Keratinocyte (primary cell): ENCODE measurements at regions not wholly inside any gene's neighbourhood (a gene's known extent, or its start where the extent isn't known, plus 50 kb on each side); places are given as distances from the start of the nearest gene placed in this dataset.

ENCODE experiments used
- DNase-seq: peaks from one replicate; pipeline ENCODE4 v3.0.0-alpha.2; 2011; ENCODE audit warnings: low read depth, missing footprints, low spot score
- FAIRE-seq: peaks from 2 replicates; lab custom pipeline; 2011; peaks lifted over from hg19 to GRCh38; lab: Jason Lieb, UNC
- H2AFZ ChIP-seq: 2 replicates; pipeline ENCODE4 v1.6.0; 2012; ENCODE audit warnings: low read length, control low read depth, inconsistent platforms; ENCODE audit not compliant: control insufficient read depth
- H3K27ac ChIP-seq: 2 replicates; pipeline ENCODE4 v1.5.1; 2011; ENCODE audit warnings: low read length; ENCODE audit not compliant: control insufficient read depth, insufficient read depth
- H3K27me3 ChIP-seq: 3 replicates; pipeline ENCODE4 v1.6.0; 2011; ENCODE audit warnings: low read length; ENCODE audit not compliant: control insufficient read depth, insufficient read depth; ENCODE audit errors: extremely low read depth
- H3K36me3 ChIP-seq, 2 experiments: 2 replicates in 1 of 2; 3 replicates in 1 of 2; pipeline ENCODE4 v1.5.1; 2011; ENCODE audit warnings: low read length in 2 of 2, mild to moderate bottlenecking in 1 of 2; ENCODE audit not compliant: control insufficient read depth in 2 of 2, insufficient read depth in 2 of 2; ENCODE audit errors: extremely low read depth in 1 of 2
- H3K4me1 ChIP-seq: 3 replicates; pipeline ENCODE4 v1.5.1; 2011; ENCODE audit warnings: low read length; ENCODE audit not compliant: control insufficient read depth, insufficient read depth; ENCODE audit errors: extremely low read depth
- H3K4me2 ChIP-seq: 3 replicates; pipeline ENCODE4 v1.6.0; 2011; ENCODE audit warnings: low read depth, low read length; ENCODE audit not compliant: control insufficient read depth, insufficient read depth; ENCODE audit errors: extremely low read depth
- H3K4me3 ChIP-seq, 3 experiments: fragments of 200-600 bp in 1 of 3; sonication (generic) in 1 of 3; 2 replicates in 2 of 3; 3 replicates in 1 of 3; pipeline ENCODE4 v1.5.1; 2011 to 2016; ENCODE audit warnings: low read length in 3 of 3, mild to moderate bottlenecking in 3 of 3, control low read depth in 2 of 3, inconsistent platforms in 1 of 3, low read depth in 1 of 3, mixed read lengths in 1 of 3, mixed run types in 1 of 3, moderate library complexity in 1 of 3; ENCODE audit not compliant: control insufficient read depth in 2 of 3, insufficient read depth in 2 of 3; ENCODE audit errors: extremely low read depth in 1 of 3
- H3K79me2 ChIP-seq: 2 replicates; pipeline ENCODE4 v1.6.0; 2012; ENCODE audit warnings: low read length; ENCODE audit not compliant: control insufficient read depth, insufficient read depth
- H3K9ac ChIP-seq: 3 replicates; pipeline ENCODE4 v1.6.0; 2011; ENCODE audit warnings: low read length; ENCODE audit not compliant: control insufficient read depth, insufficient read depth; ENCODE audit errors: extremely low read depth
- H3K9me1 ChIP-seq: 3 replicates; pipeline ENCODE4 v1.6.0; 2011; ENCODE audit warnings: low read length; ENCODE audit not compliant: control insufficient read depth, insufficient read depth; ENCODE audit errors: extremely low read depth
- H3K9me3 ChIP-seq: 2 replicates; pipeline ENCODE4 v1.5.1; 2012; ENCODE audit warnings: low read depth, low read length; ENCODE audit not compliant: control insufficient read depth
- H4K20me1 ChIP-seq: 3 replicates; pipeline ENCODE4 v1.6.0; 2011; ENCODE audit warnings: low read length; ENCODE audit not compliant: control insufficient read depth, insufficient read depth; ENCODE audit errors: extremely low read depth
- EZH2 ChIP-seq: IDR thresholded peaks from one replicate; pipeline ENCODE4 v1.6.1; 2012; ENCODE audit warnings: inconsistent platforms, mild to moderate bottlenecking, low read length, moderate library complexity
- dilution Hi-C: fragments of 300-500 bp; cut with MboI; formaldehyde crosslinking; loops from one replicate; pipeline ENCODE4 v1.7.0; 2020; ENCODE audit warnings: low sequenced_read_pairs; ENCODE audit not compliant: extremely low pct_ligation_motif_present
- TF ChIP-seq, protein P1 (sequence below), 3 experiments: IDR thresholded peaks in 1 of 3; conservative IDR thresholded peaks in 1 of 3; optimal IDR thresholded peaks in 1 of 3; 2 replicates in 2 of 3; 3 replicates in 1 of 3; pipeline versions ENCODE3 to v1.5.1; 2011; ENCODE audit warnings: low read length in 3 of 3, mild to moderate bottlenecking in 3 of 3, moderate library complexity in 2 of 3, control low read depth in 1 of 3, inconsistent platforms in 1 of 3; ENCODE audit not compliant: insufficient read depth in 2 of 3; ENCODE audit errors: extremely low read depth in 1 of 3

- no peaks in the 10 kb centered on the region for H3K9me1 ChIP-seq
- H3K4me1 ChIP-seq, result peaks cover 4% of the 10 kb centered on the region
- dilution Hi-C loops, result no loop called here
- H3K9ac ChIP-seq, result no peak overlapping the region
- no peaks in the 10 kb centered on the region for H3K36me3 ChIP-seq
- H3K27me3 ChIP-seq, result no peaks in the 10 kb centered on the region
- no peak overlapping the region for H3K4me3 ChIP-seq
- no peak overlapping the region for H3K27ac ChIP-seq
- H3K9me3 ChIP-seq, result no peaks in the 10 kb centered on the region
- no peaks in the 10 kb centered on the region for H4K20me1 ChIP-seq
- no peak overlapping the region for H2AFZ ChIP-seq
- TF ChIP-seq, protein P1, sequence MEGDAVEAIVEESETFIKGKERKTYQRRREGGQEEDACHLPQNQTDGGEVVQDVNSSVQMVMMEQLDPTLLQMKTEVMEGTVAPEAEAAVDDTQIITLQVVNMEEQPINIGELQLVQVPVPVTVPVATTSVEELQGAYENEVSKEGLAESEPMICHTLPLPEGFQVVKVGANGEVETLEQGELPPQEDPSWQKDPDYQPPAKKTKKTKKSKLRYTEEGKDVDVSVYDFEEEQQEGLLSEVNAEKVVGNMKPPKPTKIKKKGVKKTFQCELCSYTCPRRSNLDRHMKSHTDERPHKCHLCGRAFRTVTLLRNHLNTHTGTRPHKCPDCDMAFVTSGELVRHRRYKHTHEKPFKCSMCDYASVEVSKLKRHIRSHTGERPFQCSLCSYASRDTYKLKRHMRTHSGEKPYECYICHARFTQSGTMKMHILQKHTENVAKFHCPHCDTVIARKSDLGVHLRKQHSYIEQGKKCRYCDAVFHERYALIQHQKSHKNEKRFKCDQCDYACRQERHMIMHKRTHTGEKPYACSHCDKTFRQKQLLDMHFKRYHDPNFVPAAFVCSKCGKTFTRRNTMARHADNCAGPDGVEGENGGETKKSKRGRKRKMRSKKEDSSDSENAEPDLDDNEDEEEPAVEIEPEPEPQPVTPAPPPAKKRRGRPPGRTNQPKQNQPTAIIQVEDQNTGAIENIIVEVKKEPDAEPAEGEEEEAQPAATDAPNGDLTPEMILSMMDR (optimal IDR thresholded peaks at IDR 0.05 in 1 of 3, IDR thresholded peaks at IDR 0.05 in 1 of 3, conservative IDR thresholded peaks at IDR 0.05 in 1 of 3; ENCODE audit: extremely low read depth in 1 of 3, insufficient read depth in 2 of 3, low read length in 3 of 3), result no peak
- no peak for TF ChIP-seq EZH2
- FAIRE-seq, result no peak
- no peak overlapping the region for H3K4me2 ChIP-seq
- no peaks in the 10 kb centered on the region for H3K79me2 ChIP-seq
- DNase-seq, result no peak
Observed at GRCh38 chr3:126292318-126293070, 64.7 kb downstream of the KLF15 start.

- Histone ChIP-seq H3K9ac (no peak overlapping the region), H2AFZ (no peak overlapping the region), H3K4me1 (peaks cover 14% of the 10 kb centered on the region), H3K36me3 (no peaks in the 10 kb centered on the region), H3K79me2 (no peaks in the 10 kb centered on the region), H3K27me3 (no peaks in the 10 kb centered on the region), H3K9me3 (no peaks in the 10 kb centered on the region), H3K9me1 (no peaks in the 10 kb centered on the region), H3K4me3 (no peak overlapping the region), H3K4me2 (no peak overlapping the region), H3K27ac (no peak overlapping the region), H4K20me1 (no peaks in the 10 kb centered on the region)
- FAIRE-seq, result no peak
- no peak for DNase-seq
- dilution Hi-C loops, result no loop called here
- TF ChIP-seq EZH2, result no peak
- TF ChIP-seq, protein P1 (optimal IDR thresholded peaks at IDR 0.05 in 1 of 3, IDR thresholded peaks at IDR 0.05 in 1 of 3, conservative IDR thresholded peaks at IDR 0.05 in 1 of 3; ENCODE audit: extremely low read depth in 1 of 3, insufficient read depth in 2 of 3, low read length in 3 of 3), result no peak
Observed at GRCh38 chr3:126291537-126291936, 65.7 kb downstream of the KLF15 start.
